GM23338 (cell line): ENCODE measurements at regions not wholly inside any gene's neighbourhood (a gene's known extent, or its start where the extent isn't known, plus 50 kb on each side); places are given as distances from the start of the nearest gene placed in this dataset.

Source experiments
- ATAC-seq: fragments of 200-7000 bp; cut with Tn5 transposase; 3 replicates; pipeline ENCODE4 v1.9.1; 2020
- DNase-seq: peaks from one replicate; pipeline ENCODE4 v3.0.0-alpha.2; 2015; ENCODE audit warnings: low spot score
- H2AFZ ChIP-seq: fragments of 200-600 bp; sonication (generic); 2 replicates; pipeline ENCODE4 v1.8.0; 2016; ENCODE audit warnings: antibody characterized with exemption, mild to moderate bottlenecking, moderate library complexity
- H3F3A ChIP-seq: fragments of 200-600 bp; sonication (generic); replicated peaks from 2 replicates; pipeline ENCODE4 v1.8.0; 2017; ENCODE audit warnings: antibody characterized with exemption, mixed run types, low read depth
- H3K27ac ChIP-seq: fragments of 200-600 bp; sonication (generic); 2 replicates; pipeline ENCODE4 v1.6.1; 2016; ENCODE audit warnings: low read depth
- H3K27me3 ChIP-seq: fragments of 200-600 bp; sonication (generic); 2 replicates; pipeline ENCODE4 v1.8.0; 2016; ENCODE audit warnings: mild to moderate bottlenecking, mixed run types, moderate library complexity; ENCODE audit not compliant: insufficient read depth
- H3K36me3 ChIP-seq: fragments of 200-600 bp; sonication (generic); 2 replicates; pipeline ENCODE4 v1.8.0; 2016; ENCODE audit warnings: mild to moderate bottlenecking; ENCODE audit not compliant: insufficient read depth
- H3K4me1 ChIP-seq: fragments of 200-600 bp; sonication (generic); 2 replicates; pipeline ENCODE4 v1.8.0; 2016; ENCODE audit warnings: mild to moderate bottlenecking, moderate library complexity; ENCODE audit not compliant: insufficient read depth
- H3K4me2 ChIP-seq: fragments of 200-600 bp; sonication (generic); 2 replicates; pipeline ENCODE4 v1.7.1; 2017; ENCODE audit warnings: mixed run types
- H3K4me3 ChIP-seq: fragments of 200-600 bp; sonication (generic); 2 replicates; pipeline ENCODE4 v1.6.1; 2016; ENCODE audit warnings: mixed run types
- H3K79me2 ChIP-seq: fragments of 200-600 bp; sonication (generic); replicated peaks from 2 replicates; pipeline ENCODE4 v1.8.0; 2017; ENCODE audit warnings: mild to moderate bottlenecking; ENCODE audit not compliant: insufficient read depth
- H3K9me2 ChIP-seq: fragments of 200-600 bp; sonication (generic); 2 replicates; pipeline ENCODE4 v1.8.0; 2017; ENCODE audit not compliant: insufficient read depth
- H4K20me1 ChIP-seq: fragments of 200-600 bp; sonication (generic); replicated peaks from 2 replicates; pipeline ENCODE4 v1.8.0; 2017; ENCODE audit warnings: mild to moderate bottlenecking; ENCODE audit not compliant: insufficient read depth
- H3K27ac Mint-ChIP-seq: 2 replicates; pipeline ENCODE4 v1.8.0; 2020; ENCODE audit warnings: inconsistent platforms, mild to moderate bottlenecking, moderate library complexity, mixed read lengths
- H3K27me3 Mint-ChIP-seq: 3 replicates; pipeline ENCODE4 v1.8.0; 2022; ENCODE audit warnings: low read depth, mild to moderate bottlenecking, moderate library complexity, mixed read lengths, inconsistent platforms; ENCODE audit not compliant: insufficient read depth, poor library complexity
- H3K36me3 Mint-ChIP-seq: 3 replicates; pipeline ENCODE4 v1.8.0; 2021; ENCODE audit warnings: low read depth, mild to moderate bottlenecking, inconsistent platforms, moderate library complexity, mixed read lengths
- H3K4me1 Mint-ChIP-seq: 3 replicates; pipeline ENCODE4 v1.8.0; 2020; ENCODE audit warnings: mild to moderate bottlenecking, inconsistent platforms, mixed read lengths
- H3K4me3 Mint-ChIP-seq: 3 replicates; pipeline ENCODE4 v1.8.0; 2021; ENCODE audit warnings: moderate library complexity, mild to moderate bottlenecking, inconsistent platforms, mixed read lengths
- H3K9me3 Mint-ChIP-seq: 3 replicates; pipeline ENCODE4 v1.8.0; 2020; ENCODE audit warnings: moderate library complexity, mild to moderate bottlenecking, inconsistent platforms, mixed read lengths
- CTCF ChIP-seq, 2 experiments: fragments of 200-600 bp in 1 of 2; sonication (generic) in 1 of 2; conservative IDR thresholded peaks; 2 replicates each; pipeline versions ENCODE4 v1.5.1 to v1.6.1; 2016 to 2017; ENCODE audit warnings: antibody characterized with exemption in 2 of 2, low read depth in 2 of 2, mild to moderate bottlenecking in 2 of 2, moderate library complexity in 1 of 2
- EZH2 ChIP-seq: fragments of 200-600 bp; sonication (generic); IDR thresholded peaks from one replicate; pipeline ENCODE4 v1.8.0; 2017; ENCODE audit warnings: antibody characterized with exemption, mild to moderate bottlenecking, low read depth; ENCODE audit not compliant: unreplicated experiment
- JUNB ChIP-seq: IDR thresholded peaks from one replicate; pipeline ENCODE4 v1.6.1; 2016; ENCODE audit warnings: antibody characterized with exemption; ENCODE audit not compliant: unreplicated experiment
- NANOG ChIP-seq: IDR thresholded peaks from 2 replicates; pipeline ENCODE4 v1.6.1; 2016; ENCODE audit warnings: antibody characterized with exemption, borderline replicate concordance
- STAT1 ChIP-seq: IDR thresholded peaks from one replicate; pipeline ENCODE4 v1.6.1; 2016; ENCODE audit warnings: antibody characterized with exemption; ENCODE audit not compliant: unreplicated experiment
- ZNF462 ChIP-seq: fragments of 250-450 bp; sonication (Bioruptor Pico); IDR thresholded peaks from 2 replicates; pipeline ENCODE4 v1.5.0; 2020; ENCODE audit warnings: mild to moderate bottlenecking, moderate library complexity

- no peak for TF ChIP-seq ZNF462 (CRISPR knock-in tag)
These were observed 88.3 kb upstream of the HMGCLL1 start (continued) for GRCh38 chr6:55667341-55667740.

- Mint-ChIP-seq H3K27me3 (peaks cover 4% of the 10 kb centered on the region), H3K27ac (no peak overlapping the region), H3K4me1 (peaks cover 5% of the 10 kb centered on the region; the same call in 2 of the 3 replicates), H3K9me3 (peaks cover 23% of the 10 kb centered on the region), H3K4me3 (no peak overlapping the region), H3K36me3 (peaks cover 19% of the 10 kb centered on the region; the same call in 2 of the 3 replicates)
- Histone ChIP-seq H3K4me3 (no peak overlapping the region), H3F3A (no peaks in the 10 kb centered on the region), H3K4me2 (no peak overlapping the region), H3K36me3 (no peaks in the 10 kb centered on the region), H4K20me1 (no peaks in the 10 kb centered on the region), H3K79me2 (no peaks in the 10 kb centered on the region), H3K9me2 (no peaks in the 10 kb centered on the region), H3K4me1 (no peaks in the 10 kb centered on the region; the same call in 1 of the 2 replicates), H2AFZ (no peak overlapping the region), H3K27me3 (no peaks in the 10 kb centered on the region), H3K27ac (no peak overlapping the region)
- DNase-seq (no peak), ATAC-seq (no peak)
- no peak for TF ChIP-seq EZH2
- no peak for TF ChIP-seq NANOG
- TF ChIP-seq STAT1: no peak
- TF ChIP-seq JUNB: no peak
- no peak for TF ChIP-seq CTCF (conservative IDR thresholded peaks at IDR 0.05; ENCODE audit: low read depth in 2 of 2)
These were observed 87.7 kb upstream of the HMGCLL1 start for GRCh38 chr6:55666606-55667225.
